SH-SY5Y (cell line): ENCODE measurements at regions not wholly inside any gene's neighbourhood (a gene's known extent, or its start where the extent isn't known, plus 50 kb on each side); places are given as distances from the start of the nearest gene placed in this dataset.

Experiments
- GATA2 ChIP-seq: IDR thresholded peaks from 2 replicates; pipeline ENCODE4 v1.6.1; 2011; ENCODE audit warnings: mild to moderate bottlenecking, low read depth, low read length
- GATA3 ChIP-seq: IDR thresholded peaks from 2 replicates; pipeline ENCODE4 v1.6.1; 2011; ENCODE audit warnings: low read depth, mild to moderate bottlenecking, low read length, moderate library complexity

DNA sequence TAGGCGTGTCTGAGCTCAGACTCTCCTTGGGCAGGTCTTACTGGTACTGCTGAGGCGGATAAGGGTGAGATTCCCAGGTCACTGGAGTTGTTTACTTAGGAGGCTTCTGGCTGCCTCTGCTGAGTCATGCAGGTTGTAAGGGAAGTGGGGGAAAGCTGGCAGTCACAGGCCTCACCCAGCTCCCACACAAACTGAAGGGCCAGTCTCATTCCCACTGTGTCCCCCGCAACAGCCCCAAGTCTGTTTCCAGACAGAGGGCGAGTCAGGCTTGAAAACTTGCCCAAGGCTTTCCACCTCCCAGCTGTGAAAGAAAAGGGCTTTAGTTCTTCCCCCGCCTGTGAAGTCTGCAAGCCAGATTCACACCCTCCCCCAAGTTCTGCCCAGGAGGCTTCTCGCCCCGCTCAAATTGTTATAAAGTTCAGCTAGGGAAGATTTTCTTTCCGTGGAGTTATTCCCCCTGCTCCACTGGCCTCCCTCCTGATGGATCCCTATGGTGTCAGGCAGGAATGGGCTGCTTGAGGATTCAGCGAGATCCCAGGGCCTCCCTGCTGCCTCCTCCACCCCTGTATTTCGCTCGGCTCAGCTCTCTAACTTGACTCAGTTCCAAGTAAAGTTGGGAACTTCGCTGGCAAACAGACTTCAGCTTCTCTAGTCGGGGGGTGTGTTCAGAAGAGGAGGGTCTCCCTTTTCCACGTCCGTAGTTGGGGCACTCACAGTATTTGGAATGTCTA is 248.6 kb downstream of the NR4A2 start:
- TF ChIP-seq GATA2: no peak
- no peak for TF ChIP-seq GATA3

DNA sequence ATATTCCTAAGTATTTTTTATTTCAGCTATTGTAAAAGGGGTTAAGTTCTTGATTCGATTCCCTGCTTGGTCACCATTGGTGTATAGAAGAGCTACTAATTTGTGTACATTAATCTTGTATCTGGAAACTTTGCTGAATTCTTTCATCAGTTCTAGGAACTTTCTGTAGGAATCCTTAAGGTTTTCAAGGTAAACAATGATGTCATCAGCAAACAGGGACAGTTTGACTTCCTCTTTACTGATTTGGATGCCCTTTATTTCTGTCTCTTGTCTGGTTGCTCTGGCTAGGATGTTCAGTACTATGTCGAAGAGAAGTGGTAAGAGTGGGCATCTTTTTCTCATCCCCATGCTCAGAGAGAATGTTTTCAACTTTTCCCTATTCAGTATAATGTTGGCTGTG is 252.7 kb downstream of the NR4A2 start:
- no peak for TF ChIP-seq GATA3
- no peak for TF ChIP-seq GATA2

DNA sequence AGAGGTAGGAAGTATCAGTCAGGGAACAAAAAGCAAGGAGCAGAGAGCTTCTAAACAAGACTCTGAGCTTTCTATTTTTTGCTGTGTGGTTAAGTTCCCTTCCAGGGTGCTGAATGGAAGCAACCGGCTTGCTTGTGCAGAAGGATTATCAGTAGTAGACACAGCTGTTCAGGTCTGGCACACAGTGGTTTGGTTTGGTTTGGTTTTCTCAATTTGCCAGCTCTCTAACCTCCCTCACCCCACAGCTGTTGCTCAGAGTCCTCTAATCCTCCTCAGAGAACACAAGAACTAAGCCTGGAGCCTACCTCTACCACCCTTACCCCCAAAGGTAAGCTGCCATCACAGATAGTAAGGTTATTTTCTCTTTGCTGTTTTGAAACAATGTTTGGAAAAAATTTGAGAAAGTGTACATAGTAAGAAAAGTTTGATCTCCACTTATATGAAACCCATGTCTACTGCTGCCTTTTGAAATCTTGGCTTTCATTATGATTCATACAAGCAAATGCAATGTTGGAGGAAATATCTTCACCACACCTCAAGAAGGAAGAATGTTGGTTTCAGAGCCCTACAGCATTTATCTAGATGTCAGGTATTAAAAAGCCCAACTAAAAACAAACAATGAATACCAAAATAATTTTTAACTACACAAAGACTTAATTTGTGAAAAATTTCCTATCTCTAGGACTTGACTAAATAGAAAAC is 255.3 kb downstream of the NR4A2 start:
- TF ChIP-seq GATA2 (no peak), GATA3 (no peak)

DNA sequence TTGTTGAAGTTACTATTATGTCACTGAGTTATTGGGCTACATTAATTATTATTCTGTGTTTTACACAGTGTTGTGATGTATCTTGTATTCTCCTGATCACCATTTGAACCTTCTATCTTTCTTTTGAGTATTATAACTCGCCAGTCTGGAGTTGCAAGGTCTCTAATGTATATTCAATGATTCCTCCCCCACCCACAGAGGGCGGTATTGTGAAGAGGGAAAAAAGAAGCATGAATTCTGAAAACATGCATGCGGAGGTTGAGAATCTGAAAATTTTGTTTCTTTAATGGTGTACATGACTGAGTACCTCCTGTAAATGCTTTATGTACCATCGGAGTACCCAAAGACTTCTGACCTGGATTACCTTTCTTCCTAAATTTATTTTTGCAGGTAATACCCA is 266.6 kb downstream of the NR4A2 start:
- TF ChIP-seq GATA2 (no peak), GATA3 (no peak)

DNA sequence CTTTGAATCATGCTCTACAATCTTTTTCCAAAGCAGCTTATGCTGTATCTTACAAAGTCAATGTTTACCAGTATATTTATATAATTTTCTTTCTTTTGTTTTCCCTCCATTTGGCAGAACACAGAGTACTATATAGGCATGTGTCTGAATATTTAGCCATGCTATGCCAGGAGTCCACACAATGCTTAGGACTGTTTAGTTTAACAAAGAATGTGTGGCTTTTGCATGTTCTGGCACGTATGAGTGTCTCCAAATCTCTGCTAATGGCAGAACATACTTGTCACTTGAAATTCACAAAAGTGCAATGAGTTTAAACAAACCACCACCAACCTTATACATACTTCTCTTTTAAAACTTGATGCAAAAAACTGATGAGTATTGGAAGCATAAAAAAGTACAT is 268.0 kb downstream of the NR4A2 start:
- no peak for TF ChIP-seq GATA2
- TF ChIP-seq GATA3: no peak

DNA sequence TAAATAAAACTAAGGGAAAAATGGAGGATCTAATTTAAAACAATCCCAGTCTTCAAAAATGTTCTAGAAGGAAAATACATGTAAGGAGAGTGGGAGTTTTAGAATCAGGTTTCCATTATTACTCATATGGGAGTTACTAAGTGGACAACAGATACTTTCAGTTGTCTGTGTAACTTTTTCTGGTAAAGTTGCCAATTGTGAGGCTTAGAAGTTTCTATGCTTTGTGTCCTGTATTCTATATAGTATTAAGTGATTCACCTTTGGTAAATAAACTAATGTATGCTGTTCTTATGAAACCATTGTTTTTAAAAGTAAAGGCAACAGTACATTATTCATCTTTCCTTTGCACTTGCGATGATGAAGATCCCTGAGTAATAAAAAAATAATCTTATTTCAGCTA is 274.9 kb downstream of the NR4A2 start:
- TF ChIP-seq GATA3 (no peak), GATA2 (no peak)

DNA sequence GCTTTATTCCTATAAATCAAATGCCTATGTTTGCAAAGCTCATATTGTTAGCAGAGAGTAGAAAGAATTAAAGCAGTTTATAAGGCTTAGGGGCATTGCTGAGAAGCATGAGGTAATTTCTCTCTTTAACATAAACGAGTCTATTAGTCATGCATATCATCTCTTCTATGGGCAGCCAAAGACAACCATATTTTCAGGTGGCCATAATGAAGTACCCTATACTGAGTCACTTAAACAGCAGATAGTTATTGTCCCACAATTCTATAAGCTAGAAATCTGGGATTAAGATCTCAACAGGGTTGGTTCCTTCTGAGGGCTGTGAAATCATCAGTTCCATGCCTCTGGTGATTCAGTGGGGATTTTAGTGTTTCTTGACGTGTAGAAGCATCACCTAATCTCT is 277.5 kb downstream of the NR4A2 start:
- TF ChIP-seq GATA3: no peak
- no peak for TF ChIP-seq GATA2

DNA sequence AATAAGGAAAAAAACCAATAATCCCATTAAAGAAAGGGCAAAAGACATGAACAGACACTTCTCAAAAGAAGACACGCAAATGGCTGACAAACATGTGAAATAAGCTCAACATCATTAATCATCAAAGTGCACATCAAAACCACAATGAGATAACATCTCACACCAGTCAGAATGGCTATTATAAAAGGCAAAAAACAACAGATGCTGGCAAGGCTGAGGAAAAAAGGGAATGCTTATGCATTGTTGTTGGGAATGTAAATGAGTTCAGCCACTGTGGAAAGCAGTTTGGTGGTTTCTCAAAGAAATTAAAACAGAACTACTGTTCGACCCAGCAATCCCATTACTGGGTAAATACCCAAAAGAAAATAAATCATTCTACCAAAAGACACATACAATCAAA is 285.6 kb downstream of the NR4A2 start:
- TF ChIP-seq GATA2 (no peak), GATA3 (no peak)

DNA sequence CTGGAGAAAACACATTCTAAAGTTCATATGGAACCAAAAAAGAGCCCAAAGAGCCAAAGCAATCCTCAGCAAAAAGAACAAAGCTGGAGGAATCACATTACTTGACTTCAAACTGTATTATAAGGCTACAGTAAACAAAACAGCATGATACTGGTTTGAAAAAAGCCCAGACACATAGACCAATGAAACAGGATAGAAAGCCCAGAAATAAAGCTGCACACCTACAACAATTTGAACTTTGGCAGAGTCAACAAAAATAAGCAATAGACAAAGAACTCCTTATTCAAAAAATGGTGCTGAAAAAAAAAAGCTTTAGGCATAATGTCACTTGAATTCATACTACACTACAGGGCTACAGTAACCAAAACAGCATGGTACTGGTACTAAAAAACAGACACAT is 289.6 kb downstream of the NR4A2 start:
- no peak for TF ChIP-seq GATA2
- no peak for TF ChIP-seq GATA3

DNA sequence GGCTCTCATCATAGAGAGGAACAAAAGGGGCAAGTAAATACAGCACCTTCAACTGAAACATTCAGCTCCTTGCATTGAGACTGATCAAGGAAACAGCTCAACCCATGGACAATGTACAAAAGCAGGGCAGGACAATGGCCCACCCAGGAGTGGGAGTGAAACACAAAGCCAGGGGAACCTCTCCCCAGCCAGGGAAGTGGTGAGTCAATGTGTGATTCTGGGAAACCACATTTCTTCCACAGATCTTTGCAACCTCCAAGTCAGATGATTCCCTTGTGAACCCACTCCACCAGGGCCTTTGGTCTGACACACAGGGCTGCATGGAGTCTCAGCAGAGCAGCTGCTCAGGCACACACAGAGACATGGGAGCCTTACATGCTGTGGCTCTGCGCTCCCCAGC is 294.5 kb downstream of the NR4A2 start:
- TF ChIP-seq GATA2: no peak
- no peak for TF ChIP-seq GATA3

DNA sequence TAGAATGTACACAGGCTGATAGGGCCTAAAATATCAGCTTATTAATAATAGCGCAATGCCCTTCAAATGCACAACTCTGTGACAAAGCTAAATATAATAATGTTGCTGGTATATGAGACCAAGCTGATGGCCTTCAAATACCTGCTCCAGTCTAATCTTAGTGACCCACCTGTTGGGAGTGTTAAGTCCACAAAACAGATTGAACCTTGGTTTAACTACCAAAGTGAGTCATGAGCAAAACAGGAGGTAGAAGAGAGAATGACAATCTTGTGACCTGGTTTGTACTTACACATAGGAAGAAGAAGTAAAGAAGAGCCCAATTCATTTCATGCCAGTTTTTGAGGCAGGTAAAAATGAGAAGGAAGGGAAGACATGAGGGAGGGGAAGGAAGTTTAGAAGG is 295.0 kb downstream of the NR4A2 start:
- TF ChIP-seq GATA2: no peak
- TF ChIP-seq GATA3: no peak

DNA sequence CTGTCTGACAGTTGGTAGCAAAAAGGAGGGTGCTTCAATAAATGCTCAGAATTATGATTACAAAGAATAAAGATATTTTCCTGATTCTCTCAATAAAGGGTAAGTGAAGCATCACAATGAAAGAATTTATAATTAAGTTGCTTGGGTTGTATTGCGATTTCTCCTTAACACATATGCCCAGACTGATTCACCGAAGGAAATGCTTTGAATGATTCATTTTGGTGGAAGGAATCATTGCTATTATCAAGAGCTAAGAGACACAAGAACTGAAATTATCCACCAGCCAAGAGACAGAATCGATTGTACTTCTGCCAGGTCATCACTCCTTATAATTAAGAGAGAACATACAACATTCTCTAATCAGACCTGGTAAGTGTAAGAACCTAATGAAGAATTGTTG is 301.4 kb downstream of the NR4A2 start:
- TF ChIP-seq GATA2 (no peak), GATA3 (no peak)

DNA sequence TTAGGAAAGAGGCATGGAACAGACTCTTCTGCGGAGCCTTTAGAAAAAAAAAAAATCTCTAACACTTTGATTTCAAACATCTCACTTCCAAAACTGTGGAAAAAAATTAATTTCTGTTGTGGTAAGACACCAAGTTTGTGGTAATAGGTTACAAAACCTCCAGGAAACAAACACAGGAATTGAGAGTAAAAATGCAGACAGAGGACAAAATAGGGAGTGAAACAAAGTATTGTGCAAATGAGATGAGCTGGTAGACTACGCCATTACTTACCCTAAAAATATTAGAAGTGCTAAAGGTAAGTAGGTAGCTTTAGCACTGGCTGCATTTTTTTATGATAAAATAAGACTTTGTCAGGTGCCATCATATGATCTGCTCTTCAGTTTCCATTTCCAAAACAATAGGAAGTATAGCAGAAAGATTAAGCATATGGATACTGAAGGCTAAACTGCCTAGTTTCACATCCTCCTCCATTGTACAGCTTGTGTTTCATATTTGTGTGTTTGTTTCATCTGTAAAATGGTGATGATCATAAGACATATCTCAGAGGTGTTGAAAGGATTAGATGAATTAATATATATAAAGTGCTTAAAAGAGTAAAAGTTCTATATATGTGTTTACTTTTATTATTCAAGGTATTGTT is 309.2 kb downstream of the NR4A2 start:
- TF ChIP-seq GATA3 (no peak), GATA2 (no peak)

DNA sequence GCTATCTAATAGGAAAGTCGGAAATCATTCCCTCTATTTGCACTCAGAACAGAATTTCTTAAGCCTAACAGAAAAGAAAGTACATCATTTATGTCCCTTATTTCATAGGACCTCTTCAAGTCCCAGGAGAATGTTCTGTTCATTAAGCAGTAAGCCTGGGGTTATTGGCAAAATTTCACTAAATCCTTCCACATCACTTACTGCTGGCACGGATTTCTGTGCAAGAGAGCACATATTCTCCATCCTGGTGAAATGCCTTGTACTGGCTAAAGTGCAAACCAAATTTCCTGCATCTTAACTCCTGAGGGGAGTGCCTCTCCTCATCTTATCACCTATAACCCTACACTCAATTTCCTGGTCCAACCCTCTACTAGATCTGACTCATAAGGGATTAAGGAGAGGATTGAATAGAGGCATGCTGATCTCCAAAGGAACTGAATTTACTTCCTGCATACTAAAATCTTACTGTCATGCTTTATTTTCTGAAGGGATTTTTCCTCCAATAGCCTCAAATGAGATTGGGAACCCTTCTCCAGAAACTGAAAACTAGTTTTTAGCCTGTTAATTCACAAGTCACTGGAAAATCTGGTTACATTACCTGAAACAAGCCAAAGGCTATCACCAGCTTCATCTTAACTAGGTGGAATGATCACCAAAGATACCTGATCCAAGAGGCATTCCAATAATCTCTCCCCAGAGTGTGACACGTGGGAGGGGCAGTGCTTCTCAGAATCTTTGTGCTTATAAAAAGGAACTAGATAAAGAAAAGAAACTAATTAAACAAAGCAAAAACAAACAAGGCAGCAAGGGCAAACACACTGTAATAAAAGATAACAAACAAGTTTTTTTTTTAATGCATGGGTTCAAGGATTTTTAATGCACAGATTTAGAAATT is 311.1 kb downstream of the NR4A2 start:
- TF ChIP-seq GATA2 (no peak), GATA3 (no peak)
